ENCODE measurements at regions not wholly inside any gene's neighbourhood (a gene's known extent, or its start where the extent isn't known, plus 50 kb on each side); places are given as distances from the start of the nearest gene placed in this dataset.

- TF ChIP-seq PAX5 (IDR thresholded peaks at IDR 0.05; ENCODE audit: insufficient read depth, low read length, severe bottlenecking) (no peak), POLR2A (IDR thresholded peaks at IDR 0.05; ENCODE audit: low read depth, low read length) (no peak), TAF1 (IDR thresholded peaks at IDR 0.05; ENCODE audit: low read depth, low read length) (no peak), POLR2AphosphoS5 (IDR thresholded peaks at IDR 0.05; ENCODE audit: low read depth, low read length) (no peak), SPI1 (IDR thresholded peaks at IDR 0.05; ENCODE audit: low read depth, low read length) (no peak)
These were observed 162.0 kb downstream of the SH3BP4 start for GRCh38 chr2:235113854-235114253.

Measured in GM12891 (cell line).